Ishikawa (cell line): ENCODE measurements at regions not wholly inside any gene's neighbourhood (a gene's known extent, or its start where the extent isn't known, plus 50 kb on each side); places are given as distances from the start of the nearest gene placed in this dataset.

Experiments used
- CREB1 ChIP-seq: IDR thresholded peaks from 2 replicates; pipeline ENCODE4 v1.6.1; 2012; ENCODE audit warnings: low read depth
- EP300 ChIP-seq: IDR thresholded peaks from 2 replicates; pipeline ENCODE4 v1.6.1; 2012; ENCODE audit warnings: borderline replicate concordance
- NFIC ChIP-seq: IDR thresholded peaks from 2 replicates; pipeline ENCODE4 v1.6.1; 2012
- ZBTB7A ChIP-seq: IDR thresholded peaks from 2 replicates; pipeline ENCODE4 v1.6.1; 2012; ENCODE audit warnings: low read depth
- TF ChIP-seq, protein P1 (sequence below): IDR thresholded peaks from 2 replicates; pipeline ENCODE4 v1.6.1; 2012

DNA sequence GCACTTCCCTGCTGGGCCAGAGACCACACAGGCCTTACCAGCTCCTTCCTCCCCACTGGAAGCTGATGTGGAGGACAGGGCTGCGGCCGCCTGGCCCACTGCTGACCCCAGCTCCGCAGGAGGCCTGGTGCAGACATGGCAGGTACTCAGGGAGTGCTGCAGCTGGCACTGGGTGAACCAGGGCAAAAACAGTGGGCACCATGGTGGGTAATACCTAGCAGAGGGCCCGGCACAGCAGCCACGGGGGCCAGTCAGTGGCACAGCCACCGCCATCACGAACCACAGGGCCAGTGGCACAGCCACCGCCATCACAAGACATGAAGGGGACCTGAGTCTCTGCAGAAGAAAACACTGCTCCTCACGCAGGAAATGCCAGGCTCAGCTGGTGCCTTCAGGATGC, 152.6 kb upstream of the PPP2R2D start:
- TF ChIP-seq ZBTB7A, result no peak
- TF ChIP-seq CREB1, result no peak
- TF ChIP-seq EP300, result no peak
- TF ChIP-seq, protein P1, sequence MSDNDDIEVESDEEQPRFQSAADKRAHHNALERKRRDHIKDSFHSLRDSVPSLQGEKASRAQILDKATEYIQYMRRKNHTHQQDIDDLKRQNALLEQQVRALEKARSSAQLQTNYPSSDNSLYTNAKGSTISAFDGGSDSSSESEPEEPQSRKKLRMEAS, result no peak
- no peak for TF ChIP-seq NFIC
